OCI-LY3 (cell line): ENCODE measurements at regions not wholly inside any gene's neighbourhood (a gene's known extent, or its start where the extent isn't known, plus 50 kb on each side); places are given as distances from the start of the nearest gene placed in this dataset.

ENCODE experiments used
- H2AFZ ChIP-seq: fragments of 200-600, 300-600 bp; shearing (Covaris generic); 2 replicates; pipeline ENCODE4 v1.6.0; 2014; ENCODE audit warnings: antibody characterized with exemption, low read depth, low read length
- H3K27ac ChIP-seq: fragments of 200-600, 300-600 bp; sonication (generic); 2 replicates; pipeline ENCODE4 v1.5.1; 2014; ENCODE audit warnings: mild to moderate bottlenecking, low read length, moderate library complexity, mixed read lengths
- H3K27me3 ChIP-seq: fragments of 200-600, 300-600 bp; sonication (generic); 2 replicates; pipeline ENCODE4 v1.6.1; 2014; ENCODE audit warnings: low read depth, low read length, mixed read lengths
- H3K36me3 ChIP-seq: fragments of 200-600, 300-600 bp; sonication (generic); replicated peaks from 2 replicates; pipeline ENCODE3; 2014; ENCODE audit warnings: low read depth, low read length, mixed read lengths
- H3K4me1 ChIP-seq: fragments of 300-600, 200-600 bp; sonication (generic); 2 replicates; pipeline ENCODE4 v1.6.1; 2014; ENCODE audit warnings: low read length, mixed read lengths
- H3K4me2 ChIP-seq: fragments of 200-600, 300-600 bp; sonication (generic); 2 replicates; pipeline ENCODE4 v1.6.1; 2014; ENCODE audit warnings: low read length, mixed read lengths
- H3K4me3 ChIP-seq: fragments of 300-600, 200-600 bp; sonication (generic); 2 replicates; pipeline ENCODE4 v1.5.1; 2014; ENCODE audit warnings: antibody characterized with exemption, mild to moderate bottlenecking, low read length, moderate library complexity
- H3K79me2 ChIP-seq: fragments of 300-600, 200-600 bp; shearing (Covaris generic); 2 replicates; pipeline ENCODE4 v1.6.1; 2014; ENCODE audit warnings: mild to moderate bottlenecking, low read length, mixed read lengths
- H3K9ac ChIP-seq: fragments of 300-600, 200-600 bp; shearing (Covaris generic); 2 replicates; pipeline ENCODE4 v1.6.0; 2014; ENCODE audit warnings: mild to moderate bottlenecking, low read length, moderate library complexity
- H3K9me3 ChIP-seq: fragments of 200-600, 300-600 bp; shearing (Covaris generic); 2 replicates; pipeline ENCODE4 v1.6.1; 2014; ENCODE audit warnings: low read length, mixed read lengths; ENCODE audit not compliant: insufficient read depth
- H4K20me1 ChIP-seq: fragments of 200-600, 300-600 bp; sonication (generic); 2 replicates; pipeline ENCODE4 v1.6.1; 2016; ENCODE audit warnings: low read length, mixed read lengths; ENCODE audit not compliant: insufficient read depth
- CTCF ChIP-seq: fragments of 200-600, 300-600 bp; sonication (generic); IDR thresholded peaks from 2 replicates; pipeline ENCODE4 v1.5.1; 2014; ENCODE audit warnings: antibody characterized with exemption, low read length, low read depth
- EZH2phosphoT487 ChIP-seq: fragments of 200-600 bp; shearing (Covaris generic); IDR thresholded peaks from 2 replicates; pipeline ENCODE4 v1.6.1; 2018; ENCODE audit warnings: antibody characterized with exemption, mixed run types, low read depth

GRCh38 chr3:28765194-28765593, 416.6 kb upstream of the AZI2 start:
- no peaks in the 10 kb centered on the region for H3K27me3 ChIP-seq
- no peak overlapping the region for H3K9ac ChIP-seq
- no peak overlapping the region for H3K4me3 ChIP-seq
- H3K79me2 ChIP-seq = no peaks in the 10 kb centered on the region
- H4K20me1 ChIP-seq = no peaks in the 10 kb centered on the region
- TF ChIP-seq EZH2phosphoT487 = no peak
- TF ChIP-seq CTCF = no peak
- H3K4me1 ChIP-seq = no peaks in the 10 kb centered on the region
- H3K4me2 ChIP-seq = no peak overlapping the region
- no peak overlapping the region for H2AFZ ChIP-seq
- no peaks in the 10 kb centered on the region for H3K36me3 ChIP-seq
- peaks cover 4% of the 10 kb centered on the region; the same call in 1 of the 2 replicates for H3K9me3 ChIP-seq
- no peak overlapping the region for H3K27ac ChIP-seq

GRCh38 chr3:28768439-28768838, 419.8 kb upstream of the AZI2 start:
- Histone ChIP-seq H4K20me1 (no peaks in the 10 kb centered on the region), H3K27ac (no peak overlapping the region), H3K36me3 (no peaks in the 10 kb centered on the region), H3K4me2 (no peak overlapping the region), H2AFZ (no peak overlapping the region), H3K9me3 (peaks cover 4% of the 10 kb centered on the region; the same call in 1 of the 2 replicates), H3K79me2 (no peaks in the 10 kb centered on the region), H3K9ac (no peak overlapping the region), H3K4me3 (no peak overlapping the region), H3K4me1 (no peaks in the 10 kb centered on the region), H3K27me3 (no peaks in the 10 kb centered on the region)
- TF ChIP-seq CTCF (no peak), EZH2phosphoT487 (no peak)

- no peaks in the 10 kb centered on the region for H3K9me3 ChIP-seq
- no peaks in the 10 kb centered on the region for H3K4me1 ChIP-seq
- H3K27ac ChIP-seq = no peak overlapping the region
- H3K4me3 ChIP-seq = no peak overlapping the region
- H4K20me1 ChIP-seq = no peaks in the 10 kb centered on the region
- no peak overlapping the region for H3K4me2 ChIP-seq
- TF ChIP-seq CTCF (no peak), EZH2phosphoT487 (no peak)
- H3K9ac ChIP-seq = no peak overlapping the region
- H2AFZ ChIP-seq = no peak overlapping the region
- no peaks in the 10 kb centered on the region for H3K27me3 ChIP-seq
- no peaks in the 10 kb centered on the region for H3K36me3 ChIP-seq
- H3K79me2 ChIP-seq = no peaks in the 10 kb centered on the region
Observed at GRCh38 chr3:28777806-28778475, 429.3 kb upstream of the AZI2 start.

GRCh38 chr3:28780480-28780879, 431.9 kb upstream of the AZI2 start:
- Histone ChIP-seq H4K20me1 (no peaks in the 10 kb centered on the region), H3K27ac (no peak overlapping the region)

More at GRCh38 chr3:28780480-28780879, 431.9 kb upstream of the AZI2 start:
- Histone ChIP-seq H3K4me2 (no peak overlapping the region), H3K79me2 (no peaks in the 10 kb centered on the region), H3K27me3 (no peaks in the 10 kb centered on the region), H3K9ac (no peak overlapping the region), H3K36me3 (no peaks in the 10 kb centered on the region), H3K4me1 (no peaks in the 10 kb centered on the region), H3K4me3 (no peak overlapping the region), H3K9me3 (no peaks in the 10 kb centered on the region), H2AFZ (no peak overlapping the region)
- TF ChIP-seq CTCF (no peak), EZH2phosphoT487 (no peak)
